Neural progenitor cell (in vitro differentiated cells): ENCODE measurements at regions not wholly inside any gene's neighbourhood (a gene's known extent, or its start where the extent isn't known, plus 50 kb on each side); places are given as distances from the start of the nearest gene placed in this dataset.

Experiments
- DNase-seq: peaks from one replicate; pipeline ENCODE4 v3.0.0-alpha.2; 2016; ENCODE audit warnings: low spot score
- H2AFZ ChIP-seq: fragments of 200-600 bp; sonication (generic); replicated peaks from 2 replicates; pipeline ENCODE4 v1.6.1; 2016; ENCODE audit warnings: antibody characterized with exemption
- H3F3A ChIP-seq: fragments of 200-600 bp; sonication (generic); 2 replicates; pipeline ENCODE4 v1.6.1; 2016; ENCODE audit warnings: antibody characterized with exemption, low read depth
- H3K27ac ChIP-seq: fragments of 200-600 bp; sonication (generic); 2 replicates; pipeline ENCODE4 v1.5.1; 2016; ENCODE audit warnings: mild to moderate bottlenecking
- H3K27me3 ChIP-seq: fragments of 200-600 bp; sonication (generic); 2 replicates; pipeline ENCODE4 v1.6.1; 2016; ENCODE audit warnings: mild to moderate bottlenecking, moderate library complexity
- H3K36me3 ChIP-seq: fragments of 200-600 bp; sonication (generic); 2 replicates; pipeline ENCODE4 v1.5.1; 2016
- H3K4me1 ChIP-seq: fragments of 200-600 bp; sonication (generic); 2 replicates; pipeline ENCODE4 v1.6.1; 2016; ENCODE audit warnings: mixed run types
- H3K4me2 ChIP-seq: fragments of 200-600 bp; sonication (generic); 2 replicates; pipeline ENCODE4 v1.6.1; 2016
- H3K4me3 ChIP-seq: fragments of 200-600 bp; sonication (generic); 2 replicates; pipeline ENCODE4 v1.5.1; 2016
- H3K79me2 ChIP-seq: fragments of 200-600 bp; sonication (generic); 2 replicates; pipeline ENCODE4 v1.6.1; 2016; ENCODE audit warnings: low read depth
- H3K9ac ChIP-seq: fragments of 200-600 bp; sonication (generic); 2 replicates; pipeline ENCODE4 v1.6.1; 2016
- H3K9me3 ChIP-seq: fragments of 200-600 bp; sonication (generic); 2 replicates; pipeline ENCODE4 v1.5.1; 2016; ENCODE audit warnings: low read depth
- H4K20me1 ChIP-seq: fragments of 200-600 bp; sonication (generic); 2 replicates; pipeline ENCODE4 v1.6.1; 2016; ENCODE audit warnings: low read depth
- H3K27ac Mint-ChIP-seq: 3 replicates; pipeline ENCODE4 v1.8.0; 2021; ENCODE audit warnings: mixed read lengths
- H3K27me3 Mint-ChIP-seq: 2 replicates; pipeline ENCODE4 v1.8.0; 2022; ENCODE audit warnings: low read depth, mild to moderate bottlenecking, inconsistent platforms, moderate library complexity, mixed read lengths; ENCODE audit not compliant: insufficient read depth
- H3K36me3 Mint-ChIP-seq: 3 replicates; pipeline ENCODE4 v1.8.0; 2021; ENCODE audit warnings: mixed read lengths
- H3K4me1 Mint-ChIP-seq: 3 replicates; pipeline ENCODE4 v1.8.0; 2021; ENCODE audit warnings: mixed read lengths
- H3K4me3 Mint-ChIP-seq: 3 replicates; pipeline ENCODE4 v1.8.0; 2021; ENCODE audit warnings: mild to moderate bottlenecking, moderate library complexity, mixed read lengths
- H3K9me3 Mint-ChIP-seq: 3 replicates; pipeline ENCODE4 v1.8.0; 2020; ENCODE audit warnings: mixed read lengths
- EZH2 ChIP-seq: fragments of 200-600 bp; sonication (generic); IDR thresholded peaks from 2 replicates; pipeline ENCODE4 v1.6.1; 2017; ENCODE audit warnings: antibody characterized with exemption, mild to moderate bottlenecking, moderate library complexity
- EZH2phosphoT487 ChIP-seq: fragments of 200-600 bp; sonication (generic); IDR thresholded peaks from 2 replicates; pipeline ENCODE4 v1.6.1; 2017; ENCODE audit warnings: antibody characterized with exemption
- TF ChIP-seq, protein P1 (sequence below): fragments of 200-600 bp; sonication (generic); IDR thresholded peaks from 2 replicates; pipeline ENCODE4 v1.5.1; 2017; ENCODE audit warnings: antibody characterized with exemption, mild to moderate bottlenecking

DNA sequence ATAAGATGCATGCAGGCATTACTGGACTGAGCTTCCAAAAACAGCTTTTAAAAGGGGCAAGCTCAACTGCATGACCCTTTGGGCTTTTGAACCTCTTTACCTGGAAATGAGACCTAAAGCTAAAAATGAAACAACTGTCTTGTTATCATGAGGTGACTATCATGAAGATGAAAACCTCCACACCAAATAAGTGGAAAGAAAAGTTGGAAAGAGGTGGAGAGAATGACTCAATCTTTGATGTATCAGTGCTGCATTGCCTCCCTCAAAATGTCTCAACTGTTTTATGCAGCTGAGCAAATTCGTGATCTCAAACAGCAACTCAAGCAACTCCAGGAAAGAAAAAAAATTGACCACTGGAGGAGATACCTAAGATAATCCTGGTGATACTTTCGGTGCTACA is 307.1 kb downstream of the KBTBD8 start:
- H2AFZ ChIP-seq, result no peak overlapping the region
- peaks cover 28% of the 10 kb centered on the region for H3K4me1 Mint-ChIP-seq
- peaks cover 2% of the 10 kb centered on the region for H3K9me3 Mint-ChIP-seq

DNA sequence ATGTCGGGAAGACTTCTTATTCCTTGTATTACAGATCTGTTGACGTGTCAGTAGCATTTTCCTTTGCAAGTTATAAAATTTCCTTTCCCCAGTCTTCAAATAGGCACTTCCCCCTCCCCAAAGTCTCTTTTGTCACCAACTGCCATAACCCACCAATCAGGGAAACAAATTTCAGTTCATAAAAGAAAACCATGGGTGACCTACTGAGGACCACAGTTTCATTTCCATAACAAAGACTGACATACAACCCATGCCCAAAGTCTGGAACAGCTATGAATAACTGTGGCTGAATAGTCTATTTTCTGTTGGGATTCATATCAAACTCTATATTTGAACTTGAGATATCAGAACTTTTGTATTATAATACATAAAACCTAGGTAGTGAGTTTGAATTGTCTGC is 307.8 kb downstream of the KBTBD8 start:
- Mint-ChIP-seq H3K9me3 (peaks cover 2% of the 10 kb centered on the region), H3K36me3 (no peaks in the 10 kb centered on the region), H3K27me3 (peaks cover 3% of the 10 kb centered on the region), H3K4me1 (peaks cover 28% of the 10 kb centered on the region), H3K4me3 (no peak overlapping the region), H3K27ac (peak overlapping the region; percentile 58)
- Histone ChIP-seq H3K9ac (no peak overlapping the region), H3K27ac (no peak overlapping the region), H3K27me3 (no peaks in the 10 kb centered on the region), H3F3A (no peaks in the 10 kb centered on the region), H3K79me2 (no peaks in the 10 kb centered on the region), H3K9me3 (no peaks in the 10 kb centered on the region), H4K20me1 (no peaks in the 10 kb centered on the region), H3K4me3 (no peak overlapping the region), H3K4me1 (peaks cover 3% of the 10 kb centered on the region), H2AFZ (no peak overlapping the region), H3K36me3 (no peaks in the 10 kb centered on the region), H3K4me2 (no peak overlapping the region)
- DNase-seq, result no peak
- TF ChIP-seq, protein P1, sequence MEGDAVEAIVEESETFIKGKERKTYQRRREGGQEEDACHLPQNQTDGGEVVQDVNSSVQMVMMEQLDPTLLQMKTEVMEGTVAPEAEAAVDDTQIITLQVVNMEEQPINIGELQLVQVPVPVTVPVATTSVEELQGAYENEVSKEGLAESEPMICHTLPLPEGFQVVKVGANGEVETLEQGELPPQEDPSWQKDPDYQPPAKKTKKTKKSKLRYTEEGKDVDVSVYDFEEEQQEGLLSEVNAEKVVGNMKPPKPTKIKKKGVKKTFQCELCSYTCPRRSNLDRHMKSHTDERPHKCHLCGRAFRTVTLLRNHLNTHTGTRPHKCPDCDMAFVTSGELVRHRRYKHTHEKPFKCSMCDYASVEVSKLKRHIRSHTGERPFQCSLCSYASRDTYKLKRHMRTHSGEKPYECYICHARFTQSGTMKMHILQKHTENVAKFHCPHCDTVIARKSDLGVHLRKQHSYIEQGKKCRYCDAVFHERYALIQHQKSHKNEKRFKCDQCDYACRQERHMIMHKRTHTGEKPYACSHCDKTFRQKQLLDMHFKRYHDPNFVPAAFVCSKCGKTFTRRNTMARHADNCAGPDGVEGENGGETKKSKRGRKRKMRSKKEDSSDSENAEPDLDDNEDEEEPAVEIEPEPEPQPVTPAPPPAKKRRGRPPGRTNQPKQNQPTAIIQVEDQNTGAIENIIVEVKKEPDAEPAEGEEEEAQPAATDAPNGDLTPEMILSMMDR, result no peak
- no peak for TF ChIP-seq EZH2
- TF ChIP-seq EZH2phosphoT487, result no peak

More for the DNA sequence above, 307.1 kb downstream of the KBTBD8 start:
- Mint-ChIP-seq H3K27me3 (peaks cover 3% of the 10 kb centered on the region), H3K27ac (peak overlapping the region; percentile 18), H3K36me3 (no peaks in the 10 kb centered on the region), H3K4me3 (no peak overlapping the region)
- Histone ChIP-seq H3K4me3 (no peak overlapping the region), H3K79me2 (no peaks in the 10 kb centered on the region), H3F3A (no peaks in the 10 kb centered on the region), H3K27me3 (no peaks in the 10 kb centered on the region), H3K9ac (no peak overlapping the region), H3K9me3 (no peaks in the 10 kb centered on the region), H3K27ac (no peak overlapping the region), H4K20me1 (no peaks in the 10 kb centered on the region), H3K4me1 (peaks cover 3% of the 10 kb centered on the region), H3K4me2 (no peak overlapping the region), H3K36me3 (no peaks in the 10 kb centered on the region)
- DNase-seq, result no peak
- no peak for TF ChIP-seq EZH2phosphoT487
- TF ChIP-seq EZH2, result no peak
- TF ChIP-seq, protein P1, result no peak

DNA sequence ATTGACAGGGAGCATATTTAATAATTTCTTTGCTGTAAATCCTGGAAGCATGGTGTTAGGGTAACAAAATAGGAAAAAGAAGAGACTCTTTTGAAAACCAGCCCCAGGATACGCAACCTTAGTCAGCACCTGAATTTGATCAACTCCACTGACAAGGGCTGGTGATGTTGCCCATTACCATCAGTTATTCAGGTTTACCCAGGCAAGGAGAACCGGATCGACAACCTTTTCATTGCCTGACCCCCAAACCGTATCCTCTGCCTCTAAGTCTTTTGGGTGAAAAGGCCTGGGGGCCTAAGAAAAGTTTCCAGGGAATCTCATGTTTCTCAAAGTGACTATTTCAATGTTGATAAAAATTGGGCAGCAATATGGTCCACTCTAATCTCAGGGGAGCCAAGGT is 313.3 kb downstream of the KBTBD8 start:
- Mint-ChIP-seq H3K27me3 (no peaks in the 10 kb centered on the region), H3K36me3 (no peaks in the 10 kb centered on the region), H3K4me3 (no peak overlapping the region), H3K4me1 (no peaks in the 10 kb centered on the region), H3K27ac (no peak overlapping the region), H3K9me3 (peaks cover 2% of the 10 kb centered on the region)
- no peaks in the 10 kb centered on the region for H3K36me3 ChIP-seq
- no peak overlapping the region for H2AFZ ChIP-seq
- DNase-seq, result no peak
- H3K79me2 ChIP-seq, result no peaks in the 10 kb centered on the region
- no peaks in the 10 kb centered on the region for H3K9me3 ChIP-seq
- no peaks in the 10 kb centered on the region for H3K27me3 ChIP-seq
- no peak overlapping the region for H3K4me3 ChIP-seq
- H3K27ac ChIP-seq, result no peak overlapping the region
- H3K4me2 ChIP-seq, result no peak overlapping the region
- TF ChIP-seq EZH2phosphoT487 (no peak), EZH2 (no peak)
- TF ChIP-seq, protein P1, result no peak
- H3F3A ChIP-seq, result no peaks in the 10 kb centered on the region
- H3K4me1 ChIP-seq, result no peaks in the 10 kb centered on the region
- no peak overlapping the region for H3K9ac ChIP-seq
- H4K20me1 ChIP-seq, result no peaks in the 10 kb centered on the region

DNA sequence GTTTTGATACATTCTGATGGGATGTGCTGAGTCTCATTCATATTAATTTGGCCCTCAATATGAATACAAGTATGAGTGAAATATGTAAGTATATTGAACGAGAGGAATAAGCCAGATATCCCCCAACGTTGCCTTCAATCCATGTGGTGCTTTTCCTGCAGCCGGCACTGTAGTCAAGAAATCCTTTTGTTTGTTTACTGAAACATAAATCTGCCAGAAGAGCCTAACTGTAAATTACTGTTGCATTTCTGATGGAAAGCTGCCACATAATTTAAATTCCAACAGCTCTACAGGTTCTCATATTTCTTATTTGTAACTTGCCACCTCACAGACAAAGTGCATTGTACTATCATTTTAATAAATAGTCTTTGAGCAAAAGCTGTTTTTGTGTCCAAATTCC is 314.0 kb downstream of the KBTBD8 start:
- H3K27ac ChIP-seq, result no peak overlapping the region
- H3K4me1 Mint-ChIP-seq, result no peaks in the 10 kb centered on the region
- H3K9me3 ChIP-seq, result no peaks in the 10 kb centered on the region
- H3K27me3 ChIP-seq, result no peaks in the 10 kb centered on the region
- H3F3A ChIP-seq, result no peaks in the 10 kb centered on the region
- no peak overlapping the region for H3K27ac Mint-ChIP-seq
- no peak overlapping the region for H3K4me3 ChIP-seq
- no peak overlapping the region for H3K4me3 Mint-ChIP-seq
- no peaks in the 10 kb centered on the region for H4K20me1 ChIP-seq
- no peaks in the 10 kb centered on the region for H3K79me2 ChIP-seq
- no peak overlapping the region for H2AFZ ChIP-seq
- TF ChIP-seq EZH2 (no peak), EZH2phosphoT487 (no peak)
- TF ChIP-seq, protein P1, result no peak
- no peaks in the 10 kb centered on the region for H3K36me3 ChIP-seq
- no peaks in the 10 kb centered on the region for H3K4me1 ChIP-seq
- H3K4me2 ChIP-seq, result no peak overlapping the region
- no peaks in the 10 kb centered on the region for H3K27me3 Mint-ChIP-seq
- H3K9me3 Mint-ChIP-seq, result peaks cover 2% of the 10 kb centered on the region
- H3K36me3 Mint-ChIP-seq, result no peaks in the 10 kb centered on the region
- DNase-seq, result no peak
- H3K9ac ChIP-seq, result no peak overlapping the region
